Caco-2 (cell line): ENCODE measurements at regions not wholly inside any gene's neighbourhood (a gene's known extent, or its start where the extent isn't known, plus 50 kb on each side); places are given as distances from the start of the nearest gene placed in this dataset.
"Not testable (repeated sequence)": the region's sequence is repeated elsewhere in the genome, so short reads cannot be mapped to it uniquely, and the experiment has no call there.

Source experiments
- BruUV-seq: library from RNA; stranded (reverse); fragments of 400-500 nt; replicated peaks from 2 replicates; lab custom pipeline; 2021; lab: Mats Ljungman, UMichigan
- CTCF ChIA-PET: fragments of 300-600 bp; sonication (Branson Sonifier 250); formaldehyde crosslinking; loops from one replicate; lab custom pipeline; 2022; ENCODE audit warnings: antibody characterized with exemption; lab: Charles Lee
- POLR2A ChIA-PET: fragments of 300-600 bp; sonication (Branson Sonifier 250); formaldehyde crosslinking; loops from one replicate; lab custom pipeline; 2022; ENCODE audit warnings: antibody characterized with exemption; lab: Charles Lee
- DNase-seq, 2 experiments: peaks; one replicate each; pipeline versions ENCODE4 v3.0.0 to v3.0.0-alpha.2; 2020 to 2022
- H3K27me3 ChIP-seq: replicated peaks from 2 replicates; pipeline ENCODE4 v1.6.0; 2011; ENCODE audit warnings: low read length; ENCODE audit not compliant: control insufficient read depth, insufficient read depth
- H3K36me3 ChIP-seq: 2 replicates; pipeline ENCODE4 v1.5.1; 2011; ENCODE audit warnings: low read length; ENCODE audit not compliant: control insufficient read depth, insufficient read depth
- H3K4me1 ChIP-seq: fragments of 250-450 bp; sonication (Bioruptor Pico); 2 replicates; pipeline ENCODE4 v1.5.1; 2020; ENCODE audit warnings: mild to moderate bottlenecking
- H3K4me3 ChIP-seq: 2 replicates; pipeline ENCODE4 v1.5.1; 2011; ENCODE audit warnings: low read depth, mild to moderate bottlenecking, control low read depth, low read length
- H3K9me3 ChIP-seq: fragments of 250-450 bp; sonication (Bioruptor Pico); 2 replicates; pipeline ENCODE4 v1.5.1; 2020; ENCODE audit warnings: mild to moderate bottlenecking, moderate library complexity
- H3K27ac Mint-ChIP-seq: one replicate; pipeline ENCODE4 v1.8.0; 2022; ENCODE audit warnings: mixed read lengths; ENCODE audit not compliant: unreplicated experiment
- H3K27me3 Mint-ChIP-seq: one replicate; pipeline ENCODE4 v1.8.0; 2022; ENCODE audit warnings: mixed read lengths; ENCODE audit not compliant: insufficient read depth, unreplicated experiment
- H3K36me3 Mint-ChIP-seq: one replicate; pipeline ENCODE4 v1.8.0; 2022; ENCODE audit warnings: mild to moderate bottlenecking, mixed read lengths; ENCODE audit not compliant: insufficient read depth, unreplicated experiment
- H3K4me1 Mint-ChIP-seq: one replicate; pipeline ENCODE4 v1.8.0; 2022; ENCODE audit warnings: low read depth, mixed read lengths; ENCODE audit not compliant: unreplicated experiment
- H3K4me3 Mint-ChIP-seq: one replicate; pipeline ENCODE4 v1.8.0; 2022; ENCODE audit warnings: mild to moderate bottlenecking, moderate library complexity, mixed read lengths; ENCODE audit not compliant: unreplicated experiment
- H3K9me3 Mint-ChIP-seq: one replicate; pipeline ENCODE4 v1.8.0; 2022; ENCODE audit warnings: mixed read lengths; ENCODE audit not compliant: unreplicated experiment
- CTCF ChIP-seq, 2 experiments: fragments of 200-600 bp in 1 of 2; IDR thresholded peaks; 1 replicate in 1 of 2; 2 replicates in 1 of 2; pipeline versions ENCODE4 v1.5.1 to v1.8.0; 2011 to 2022; ENCODE audit warnings: antibody characterized with exemption in 1 of 2, control low read depth in 1 of 2, inconsistent platforms in 1 of 2, low read depth in 1 of 2, low read length in 1 of 2, mild to moderate bottlenecking in 1 of 2, moderate library complexity in 1 of 2; ENCODE audit not compliant: insufficient read depth in 1 of 2, severe bottlenecking in 1 of 2, unreplicated experiment in 1 of 2
- intact Hi-C: fragments of 100-400 bp; cut with micrococcal nuclease; formaldehyde crosslinking; loops from one replicate; pipeline ENCODE4 v1.10.0; 2022; ENCODE audit not compliant: unreplicated experiment

GRCh38 chr10:31669357-31669756, 259.3 kb downstream of the ARHGAP12 start:
- no peaks in the 10 kb centered on the region for H3K36me3 ChIP-seq
- no peak for DNase-seq
- peaks cover 14% of the 10 kb centered on the region for H3K27me3 Mint-ChIP-seq
- H3K27me3 ChIP-seq = no peaks in the 10 kb centered on the region
- intact Hi-C loops = no loop called here
- no peaks in the 10 kb centered on the region for H3K9me3 ChIP-seq
- no peaks in the 10 kb centered on the region for H3K4me1 Mint-ChIP-seq
- ChIA-PET POLR2A (no interaction called here), CTCF (no interaction called here)
- H3K36me3 Mint-ChIP-seq = no peaks in the 10 kb centered on the region
- H3K4me3 Mint-ChIP-seq = no peak overlapping the region
- no peak overlapping the region for H3K4me3 ChIP-seq
- TF ChIP-seq CTCF (IDR thresholded peaks at IDR 0.05; ENCODE audit: insufficient read depth in 1 of 2, low read depth in 1 of 2, low read length in 1 of 2, severe bottlenecking in 1 of 2, unreplicated experiment in 1 of 2) = no peak
- no TSS peak for BruUV-seq
- H3K27ac Mint-ChIP-seq = no peak overlapping the region
- H3K9me3 Mint-ChIP-seq = no peaks in the 10 kb centered on the region
- no peaks in the 10 kb centered on the region for H3K4me1 ChIP-seq

GRCh38 chr10:31668326-31668725, 260.3 kb downstream of the ARHGAP12 start:
- Mint-ChIP-seq H3K4me1 (no peaks in the 10 kb centered on the region), H3K27me3 (peaks cover 11% of the 10 kb centered on the region), H3K9me3 (no peaks in the 10 kb centered on the region), H3K36me3 (no peaks in the 10 kb centered on the region), H3K27ac (no peak overlapping the region), H3K4me3 (no peak overlapping the region)
- intact Hi-C loops = no loop called here
- no peak for TF ChIP-seq CTCF (IDR thresholded peaks at IDR 0.05; ENCODE audit: insufficient read depth in 1 of 2, low read depth in 1 of 2, low read length in 1 of 2, severe bottlenecking in 1 of 2, unreplicated experiment in 1 of 2)
- H3K4me3 ChIP-seq = no peak overlapping the region
- H3K4me1 ChIP-seq = no peaks in the 10 kb centered on the region
- H3K9me3 ChIP-seq = no peaks in the 10 kb centered on the region
- ChIA-PET CTCF (no interaction called here), POLR2A (no interaction called here)
- no peaks in the 10 kb centered on the region for H3K27me3 ChIP-seq
- H3K36me3 ChIP-seq = no peaks in the 10 kb centered on the region
- no peak for DNase-seq
- BruUV-seq = no TSS peak

- H3K4me3 Mint-ChIP-seq, intact Hi-C loops, CTCF ChIA-PET, BruUV-seq, POLR2A ChIA-PET, H3K27ac Mint-ChIP-seq, DNase-seq, H3K36me3 Mint-ChIP-seq, H3K27me3 Mint-ChIP-seq, H3K9me3 Mint-ChIP-seq, H3K4me1 ChIP-seq, H3K9me3 ChIP-seq, H3K4me3 ChIP-seq, H3K36me3 ChIP-seq, H3K4me1 Mint-ChIP-seq, H3K27me3 ChIP-seq: not testable (repeated sequence)
These were observed 262.8 kb downstream of the ARHGAP12 start for GRCh38 chr10:31665764-31666279.

GRCh38 chr10:31664803-31665202, 263.8 kb downstream of the ARHGAP12 start:
- Histone ChIP-seq H3K4me3 (no peak overlapping the region), H3K27me3 (no peaks in the 10 kb centered on the region)
- CTCF ChIA-PET = no interaction called here

More at GRCh38 chr10:31664803-31665202, 263.8 kb downstream of the ARHGAP12 start:
- no TSS peak for BruUV-seq
- Mint-ChIP-seq H3K9me3 (no peaks in the 10 kb centered on the region), H3K36me3 (no peaks in the 10 kb centered on the region), H3K27me3 (peaks cover 2% of the 10 kb centered on the region), H3K4me3 (no peak overlapping the region), H3K27ac (no peak overlapping the region), H3K4me1 (no peaks in the 10 kb centered on the region)
- intact Hi-C loops = no loop called here
- H3K9me3 ChIP-seq = no peaks in the 10 kb centered on the region
- DNase-seq = no peak
- POLR2A ChIA-PET = no interaction called here
- H3K36me3 ChIP-seq = no peaks in the 10 kb centered on the region
- no peaks in the 10 kb centered on the region for H3K4me1 ChIP-seq
- TF ChIP-seq CTCF (IDR thresholded peaks at IDR 0.05; ENCODE audit: insufficient read depth in 1 of 2, low read depth in 1 of 2, low read length in 1 of 2, severe bottlenecking in 1 of 2, unreplicated experiment in 1 of 2) = no peak
